MV-4-11 (cell line): ENCODE measurements at regions not wholly inside any gene's neighbourhood (a gene's known extent, or its start where the extent isn't known, plus 50 kb on each side); places are given as distances from the start of the nearest gene placed in this dataset.
A peak's percentile ranks its signal among the peaks of the same experiment; 100 is the strongest.
"Not testable (repeated sequence)": the region's sequence is repeated elsewhere in the genome, so short reads cannot be mapped to it uniquely, and the experiment has no call there.

Experiments
- DNase-seq: peaks from one replicate; lab custom pipeline; 2025; lab: John Stamatoyannopoulos, UW

GRCh38 chr12:39699079-39699478, 79.5 kb upstream of the ABCD2 start:
- DNase-seq, result not testable (repeated sequence)

DNA sequence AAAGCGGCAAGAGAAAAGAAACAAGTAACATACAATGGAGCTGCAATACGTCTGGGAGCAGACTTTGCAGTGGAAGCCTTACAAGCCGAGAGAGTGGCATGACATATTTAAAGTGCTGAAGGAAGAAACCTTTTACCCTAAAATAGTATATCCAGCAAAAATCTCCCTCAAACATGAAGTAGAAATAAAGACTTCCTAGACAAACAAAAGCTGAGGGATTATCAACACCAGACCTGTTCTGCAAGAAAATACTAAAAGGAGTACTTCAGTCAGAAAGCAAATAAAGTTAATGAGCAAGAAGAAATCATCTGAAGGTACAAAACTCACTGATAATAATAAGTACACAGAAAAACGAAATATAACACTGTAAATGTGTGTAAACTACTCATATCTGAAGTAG, 77.5 kb upstream of the ABCD2 start:
- DNase-seq, result no peak

DNA sequence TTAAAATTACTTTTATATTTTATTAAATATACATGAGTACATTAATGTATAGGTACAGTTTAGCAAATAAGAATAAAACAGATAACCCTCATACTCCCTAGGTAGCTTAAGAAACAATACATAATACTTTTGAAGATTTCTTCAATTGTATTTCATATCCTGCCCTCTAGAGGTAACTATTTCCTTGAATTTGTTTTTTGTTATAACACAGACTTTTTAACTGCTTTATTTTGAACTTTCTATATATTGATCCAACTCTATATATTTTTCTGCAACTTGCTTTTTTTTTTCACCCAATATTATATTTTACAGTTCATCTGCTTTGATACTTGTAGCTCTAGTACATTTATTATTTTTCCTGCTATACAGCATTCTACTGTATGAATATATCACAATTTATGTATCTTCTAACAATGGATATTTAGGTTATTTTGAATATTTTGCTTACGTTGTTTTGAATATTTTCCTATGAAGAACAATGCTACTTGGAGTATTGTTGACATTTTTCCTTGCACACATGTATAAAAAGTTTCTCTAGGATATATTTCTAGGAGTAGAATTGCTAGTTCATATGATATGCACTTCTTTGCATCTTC, 72.8 kb upstream of the ABCD2 start:
- peak; percentile 33 for DNase-seq

DNA sequence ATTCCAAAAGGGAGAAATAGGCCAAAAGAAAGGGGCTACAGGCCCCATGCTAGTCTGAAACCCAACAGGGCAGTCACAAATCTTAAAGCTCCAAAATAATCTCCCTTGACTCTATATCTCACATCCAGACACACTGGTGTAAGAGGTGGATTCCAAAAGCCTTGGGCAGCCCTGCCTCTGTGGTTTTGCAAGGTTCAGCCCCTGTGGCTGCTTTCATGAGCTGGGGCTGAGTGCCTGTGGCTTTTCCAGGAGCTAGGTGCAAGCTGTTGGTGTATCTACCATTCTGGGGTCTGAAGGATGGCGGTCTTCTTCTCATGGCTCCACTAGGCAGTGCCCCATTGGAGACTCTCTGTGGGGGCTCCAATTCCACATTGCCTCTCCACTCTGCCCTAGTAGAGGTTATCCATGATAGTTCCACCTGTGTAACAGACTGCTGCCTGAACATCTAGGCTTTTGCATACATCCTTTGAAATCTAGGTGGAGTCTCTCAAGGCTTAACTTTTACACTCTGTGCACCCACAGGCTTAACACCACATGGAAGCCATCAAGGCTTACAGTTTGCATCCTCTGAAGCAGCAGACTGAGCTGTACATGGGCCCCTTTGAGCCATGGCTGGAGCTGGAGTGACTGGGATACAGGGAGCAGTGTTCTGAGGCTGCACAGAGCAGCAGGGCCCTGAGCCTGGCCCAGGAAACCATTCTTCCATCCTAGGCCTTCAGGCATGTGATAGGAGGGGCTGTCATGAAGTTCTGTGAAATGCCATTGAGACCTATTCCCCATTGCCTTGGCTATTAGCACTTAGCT, 66.5 kb upstream of the ABCD2 start:
- no peak for DNase-seq

DNA sequence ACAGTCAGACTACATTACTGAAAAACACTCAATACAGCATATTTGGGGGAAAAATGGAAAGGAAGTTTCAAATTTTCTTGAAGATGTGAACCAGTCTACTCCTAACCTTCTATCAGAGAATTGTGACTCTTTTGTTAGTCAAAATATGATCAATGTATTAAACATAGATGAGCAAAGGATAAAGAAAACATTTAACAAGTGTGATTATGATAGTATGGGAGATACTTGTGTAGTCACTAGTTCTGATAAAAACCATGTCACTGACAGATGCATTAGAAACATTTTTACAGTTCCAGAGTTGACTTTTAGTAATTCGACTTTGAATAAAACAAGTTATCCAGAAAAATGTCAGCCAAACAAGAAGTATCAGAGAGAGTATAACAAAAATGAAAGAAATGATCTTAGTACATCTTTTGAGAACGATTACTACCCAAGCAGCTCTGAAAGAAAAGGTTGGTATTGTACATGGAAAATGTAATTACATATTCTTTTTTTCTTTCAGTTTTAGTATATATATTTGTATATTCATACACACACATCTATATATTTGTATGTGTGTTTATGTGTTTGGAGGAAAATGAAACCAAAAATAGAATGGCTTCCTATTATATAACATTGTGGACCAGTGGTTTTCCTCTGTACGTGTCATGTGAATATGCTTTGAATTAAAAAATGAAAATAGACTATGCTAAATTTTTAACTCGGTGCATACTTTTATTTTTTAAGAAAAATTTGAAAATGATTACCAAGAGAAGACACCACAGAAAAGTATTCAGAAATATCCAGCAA, 63.3 kb upstream of the ABCD2 start:
- DNase-seq, result no peak

DNA sequence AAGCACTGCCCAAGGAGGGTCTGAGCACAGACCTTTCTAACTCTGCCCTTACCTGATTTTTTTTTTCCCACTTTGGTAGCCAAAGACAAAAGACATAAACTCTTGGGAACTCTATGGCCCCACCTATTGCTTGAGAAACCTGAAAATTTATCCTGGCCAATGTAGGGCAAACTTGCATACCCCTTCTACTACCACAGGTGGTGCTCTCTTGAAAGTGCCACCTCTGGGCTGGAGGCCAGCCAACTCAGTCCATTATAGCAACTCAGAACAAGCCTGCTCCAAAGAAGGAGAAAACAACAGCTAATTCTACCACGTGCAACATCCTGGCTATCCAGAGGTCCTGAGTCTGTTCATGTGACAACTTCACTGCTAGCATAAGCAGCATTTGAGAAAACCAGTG, 55.7 kb upstream of the ABCD2 start:
- DNase-seq, result no peak

- no peak for DNase-seq
Measured at GRCh38 chr12:39672976-39673375, 53.4 kb upstream of the ABCD2 start.

DNA sequence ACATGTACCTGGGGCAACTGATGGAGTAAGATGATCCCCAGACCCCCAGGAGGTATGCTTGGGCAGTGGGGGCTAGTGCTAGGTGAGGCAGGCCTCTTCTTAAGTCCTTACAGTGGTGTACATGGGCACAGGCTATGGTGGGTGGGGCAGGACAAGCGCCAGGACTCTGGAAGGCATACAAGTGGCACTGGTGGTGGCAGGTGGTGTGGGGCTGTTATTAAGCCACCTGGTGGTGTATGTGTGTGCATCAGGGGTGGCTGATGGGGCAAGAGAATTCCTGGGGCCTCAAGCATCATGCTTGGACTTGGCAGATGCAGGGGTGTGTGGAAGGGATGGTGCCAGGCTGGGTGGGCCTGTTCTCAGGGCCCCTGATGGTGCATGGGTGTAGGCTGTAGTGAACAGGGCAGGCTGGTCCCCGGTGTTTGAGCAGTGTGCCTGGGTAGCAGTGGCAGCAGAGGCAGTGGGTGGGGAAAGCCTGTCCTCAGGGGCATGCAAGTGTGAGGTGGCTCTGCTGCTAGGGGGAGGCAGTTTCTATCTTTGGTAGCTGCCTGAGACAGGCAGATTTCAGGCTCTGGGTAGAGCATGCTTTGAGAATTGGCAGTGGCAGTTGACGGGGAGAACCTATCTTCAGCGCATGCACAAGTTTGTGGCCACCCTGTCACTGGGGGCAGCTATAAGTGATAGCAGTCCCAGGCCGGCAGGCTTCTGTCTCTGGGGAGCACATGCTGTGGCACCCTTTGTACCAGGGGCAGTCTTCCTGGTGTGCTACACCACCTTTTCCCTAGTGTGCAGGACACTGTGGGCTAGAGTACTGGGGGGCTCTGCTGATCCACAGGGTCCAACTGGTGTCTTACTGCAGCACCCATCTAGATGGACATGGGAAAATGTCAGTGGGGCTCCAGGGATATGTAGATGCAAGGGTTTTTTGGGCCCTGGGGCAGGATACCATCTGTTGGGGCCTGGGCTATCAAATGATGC, 52.6 kb upstream of the ABCD2 start:
- no peak for DNase-seq

GRCh38 chr12:39669539-39669938, 49.9 kb upstream of the ABCD2 start:
- DNase-seq, result not testable (repeated sequence)
